HG02623 (cell line): ENCODE measurements at regions not wholly inside any gene's neighbourhood (a gene's known extent, or its start where the extent isn't known, plus 50 kb on each side); places are given as distances from the start of the nearest gene placed in this dataset.

ENCODE experiments used
- ATAC-seq: cut with Tn5 transposase; IDR thresholded peaks from one replicate; pipeline ENCODE4 v1.9.1; 2021; ENCODE audit warnings: moderate library complexity; ENCODE audit not compliant: unreplicated experiment

DNA sequence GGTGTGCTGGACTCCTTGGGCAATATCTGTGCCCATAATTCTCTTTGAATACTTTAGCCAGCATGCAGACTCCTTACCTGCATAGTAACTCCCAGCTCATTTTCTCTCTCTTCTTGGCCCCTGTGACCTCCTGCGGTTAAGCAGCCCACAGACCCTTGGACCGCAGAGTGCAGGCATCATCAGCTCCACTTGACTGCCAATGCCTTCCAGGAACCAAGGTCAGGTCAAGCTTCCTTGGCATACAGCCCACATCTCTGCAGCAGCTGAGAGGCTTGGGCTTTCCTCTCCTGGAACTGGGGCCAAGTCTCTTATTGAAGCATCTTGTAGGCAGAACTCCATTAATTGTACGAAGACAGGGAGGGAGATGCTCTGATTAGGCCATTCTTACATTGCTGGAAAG, 130.1 kb upstream of the PIEZO2 start:
- ATAC-seq, result no peak

GRCh38 chr18:11276678-11277077, 127.3 kb upstream of the PIEZO2 start:
- no peak for ATAC-seq

DNA sequence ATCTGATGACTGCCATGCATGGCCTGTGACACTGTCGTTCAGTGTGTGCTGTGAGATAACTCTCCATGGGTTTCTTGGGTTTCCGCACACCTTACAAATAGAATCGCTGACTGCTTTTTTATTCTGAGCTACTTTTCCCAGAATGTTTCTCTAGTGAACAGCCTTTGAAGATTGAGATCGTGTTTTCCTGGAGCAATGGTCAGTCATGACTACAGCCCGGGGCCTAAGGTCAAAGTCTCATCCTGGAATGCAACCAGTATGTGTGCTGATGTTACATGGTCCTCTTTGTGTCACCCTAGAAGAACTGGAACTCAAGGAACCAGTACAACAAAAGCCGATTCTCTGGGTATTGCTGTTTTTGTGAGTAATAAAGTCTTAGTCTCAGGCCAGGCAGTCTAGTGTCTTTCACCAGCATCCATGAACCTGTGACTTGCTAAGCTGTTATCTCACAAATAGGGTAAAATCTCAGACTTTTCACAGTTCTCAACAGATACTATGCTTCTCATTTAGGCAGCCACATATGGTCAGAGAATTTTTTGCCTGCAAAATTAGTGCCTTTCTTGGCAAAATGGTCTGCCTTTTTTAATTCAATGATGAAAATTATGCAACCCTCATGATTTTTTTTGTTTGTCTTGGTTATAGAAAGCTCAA, 124.9 kb upstream of the PIEZO2 start:
- ATAC-seq, result no peak

GRCh38 chr18:11272516-11272915, 123.1 kb upstream of the PIEZO2 start:
- no peak for ATAC-seq

DNA sequence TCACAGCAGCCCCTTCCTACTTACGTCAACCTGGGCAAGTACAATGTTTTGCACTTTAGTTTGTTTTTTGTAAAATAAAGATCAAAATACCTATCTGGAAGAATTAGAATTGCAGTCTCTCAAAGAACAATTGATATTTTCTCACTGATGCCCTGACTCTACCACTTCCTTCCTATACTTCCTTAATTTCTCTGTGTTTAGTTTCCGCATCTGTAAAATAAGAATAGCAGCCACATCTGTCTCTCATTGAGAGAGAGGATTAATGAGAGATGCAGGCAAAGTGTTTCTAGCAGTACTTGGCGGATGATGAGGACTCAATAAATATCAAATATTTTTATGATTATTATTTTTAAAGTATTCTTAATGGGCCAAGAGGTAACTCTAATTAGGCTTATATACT, 122.6 kb upstream of the PIEZO2 start:
- ATAC-seq, result no peak

- no peak for ATAC-seq
These were observed 119.9 kb upstream of the PIEZO2 start for GRCh38 chr18:11269257-11269656.

- ATAC-seq, result no peak
These were observed 119.4 kb upstream of the PIEZO2 start for GRCh38 chr18:11268741-11269233.

DNA sequence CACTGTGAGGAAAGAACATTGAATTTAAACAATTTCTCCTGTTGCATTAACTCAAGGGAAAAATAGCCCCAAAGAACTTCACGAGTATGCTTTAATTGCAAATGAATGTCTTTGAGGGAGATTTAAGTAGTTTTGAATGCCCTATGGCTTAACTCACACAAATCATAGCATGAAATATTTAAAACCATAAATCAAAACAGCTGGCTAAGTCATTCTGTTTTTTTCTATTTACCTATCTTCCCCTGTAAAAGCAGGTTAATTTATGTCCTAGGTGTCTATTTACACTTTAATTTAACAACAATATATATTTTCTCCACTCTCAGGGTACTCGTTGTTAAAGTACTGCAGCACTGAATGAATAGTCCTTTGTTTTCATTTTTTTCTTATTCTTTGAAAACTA, 118.8 kb upstream of the PIEZO2 start:
- no peak for ATAC-seq

DNA sequence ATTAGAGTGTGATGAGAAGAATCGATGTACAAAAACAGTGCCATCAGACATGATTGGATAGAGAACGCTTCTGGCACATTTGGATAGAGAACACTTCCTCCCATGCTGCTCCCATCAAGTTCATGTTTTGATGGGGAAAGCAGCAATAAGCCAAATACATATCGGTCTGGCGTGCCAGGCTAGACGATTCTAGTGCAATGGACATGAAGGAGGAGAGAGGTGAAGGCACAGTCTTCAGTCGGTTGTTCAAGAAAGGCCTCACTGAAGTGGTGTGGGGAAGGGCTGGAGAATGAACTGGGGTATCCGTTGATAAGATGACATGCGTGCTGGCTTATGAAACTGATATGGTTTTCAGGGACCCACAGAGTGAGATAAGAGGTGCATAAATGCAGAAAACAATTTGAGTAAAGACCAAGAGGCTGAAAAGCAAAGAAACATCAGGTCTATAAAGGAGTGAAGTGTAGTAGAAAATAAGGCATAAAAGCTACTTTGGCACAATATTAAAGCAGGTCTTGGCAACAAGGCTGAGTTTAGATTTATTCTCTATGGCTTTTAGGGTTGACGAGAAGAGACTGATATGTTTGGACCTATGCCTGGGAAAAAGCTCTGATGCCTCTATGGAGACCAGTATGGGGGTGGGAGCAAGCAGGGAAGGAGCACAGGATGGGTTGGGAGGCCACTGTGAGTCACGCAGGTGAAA, 117.6 kb upstream of the PIEZO2 start:
- no peak for ATAC-seq

DNA sequence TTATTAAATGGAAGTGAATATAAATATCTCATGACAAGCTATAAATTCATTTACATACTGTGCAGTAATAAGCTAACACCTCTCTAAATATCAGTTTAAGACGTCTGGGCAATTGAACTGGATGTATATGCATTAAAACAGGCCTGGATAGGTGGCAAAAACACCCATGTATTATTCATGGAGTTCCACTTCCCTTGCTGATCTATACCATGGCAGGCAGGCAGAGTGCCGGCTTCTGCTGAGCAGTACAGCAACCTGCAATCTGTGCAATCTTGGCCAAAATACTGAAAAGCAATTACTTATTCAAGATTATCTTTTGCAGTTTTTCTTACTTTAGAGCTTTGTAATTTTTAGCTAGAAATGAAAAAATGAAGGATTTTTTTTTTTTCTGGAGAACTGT, 112.1 kb upstream of the PIEZO2 start:
- no peak for ATAC-seq

DNA sequence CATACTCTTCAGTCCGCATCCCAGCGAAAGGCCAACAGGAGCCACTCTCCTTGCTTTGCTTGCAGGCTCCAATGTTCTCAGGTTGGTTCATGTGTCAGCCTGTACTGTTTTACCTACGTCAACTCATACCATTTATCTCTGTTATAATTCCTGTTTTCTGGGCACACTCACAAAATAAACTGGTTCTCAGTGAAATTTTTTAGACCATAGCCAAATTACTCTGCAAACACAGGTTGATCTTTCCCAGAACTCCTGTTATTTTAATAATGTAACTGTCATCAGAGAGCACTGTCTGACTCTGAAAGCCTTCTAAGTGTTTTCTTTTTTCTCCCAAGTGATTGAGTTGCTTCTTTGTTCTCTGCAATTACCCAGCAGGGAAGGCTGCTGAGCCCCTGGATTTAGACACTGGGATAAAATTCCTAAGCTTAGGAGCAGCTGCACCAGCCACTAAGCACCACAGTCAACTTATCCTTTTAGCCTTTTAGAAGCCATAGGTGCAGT, 111.6 kb upstream of the PIEZO2 start:
- ATAC-seq, result no peak

DNA sequence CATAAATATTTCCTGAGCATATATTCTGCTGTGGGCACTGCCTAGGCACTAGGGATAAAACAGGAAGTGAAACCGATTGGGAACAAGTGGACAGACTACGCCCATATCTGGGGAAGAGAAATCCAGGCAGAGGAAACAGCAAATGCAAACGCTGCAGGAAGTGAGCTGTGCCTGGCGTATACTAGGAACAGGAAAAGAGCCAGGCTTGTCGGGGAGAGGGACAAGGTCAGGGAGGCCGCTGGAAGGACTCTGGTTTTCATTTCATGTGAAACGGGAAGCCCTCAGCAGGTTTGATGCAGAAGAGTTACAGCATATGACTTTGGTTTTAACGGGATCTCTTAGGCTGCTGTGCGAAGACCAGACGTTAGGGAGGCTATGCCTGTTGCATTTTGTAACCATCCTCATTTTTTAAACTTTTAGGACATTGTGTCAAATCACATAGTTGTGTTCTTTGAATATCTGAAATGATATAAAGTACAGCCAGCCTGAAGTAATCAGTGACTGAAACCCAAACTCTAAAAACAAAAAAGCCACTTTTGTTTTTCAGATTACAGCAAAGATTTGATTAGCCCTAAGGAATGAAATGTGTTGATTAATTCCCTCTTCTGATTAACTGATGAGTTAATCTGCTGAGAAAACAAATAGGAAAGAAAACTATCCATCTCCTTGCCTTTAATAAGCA, 110.2 kb upstream of the PIEZO2 start:
- ATAC-seq, result no peak

DNA sequence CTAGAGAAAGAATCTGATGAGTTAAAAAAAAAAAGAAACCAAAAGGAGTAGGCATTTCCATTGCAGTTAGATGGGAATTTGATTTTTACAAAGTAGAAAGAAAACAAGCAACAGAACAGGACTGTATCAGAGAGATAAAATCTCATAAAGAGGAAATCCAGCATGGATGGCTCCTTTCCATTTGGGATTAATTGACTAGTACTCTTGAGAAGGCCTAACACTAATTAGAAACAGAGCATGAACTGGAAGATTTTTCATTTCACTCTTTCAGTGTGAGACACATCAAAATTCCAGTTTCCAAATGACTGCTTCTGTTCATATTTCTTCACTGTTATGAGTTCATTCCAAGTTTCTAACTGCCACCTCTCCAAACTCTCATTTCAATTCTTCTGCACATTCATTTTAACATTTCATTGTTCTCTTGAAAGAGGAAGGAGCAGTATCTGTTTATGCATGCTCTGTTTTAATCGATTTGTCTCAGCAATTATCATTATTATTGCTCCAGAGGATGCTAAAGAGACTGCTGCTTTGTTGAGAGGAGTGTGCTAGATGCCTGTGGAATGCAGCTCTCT, 108.8 kb upstream of the PIEZO2 start:
- no peak for ATAC-seq

DNA sequence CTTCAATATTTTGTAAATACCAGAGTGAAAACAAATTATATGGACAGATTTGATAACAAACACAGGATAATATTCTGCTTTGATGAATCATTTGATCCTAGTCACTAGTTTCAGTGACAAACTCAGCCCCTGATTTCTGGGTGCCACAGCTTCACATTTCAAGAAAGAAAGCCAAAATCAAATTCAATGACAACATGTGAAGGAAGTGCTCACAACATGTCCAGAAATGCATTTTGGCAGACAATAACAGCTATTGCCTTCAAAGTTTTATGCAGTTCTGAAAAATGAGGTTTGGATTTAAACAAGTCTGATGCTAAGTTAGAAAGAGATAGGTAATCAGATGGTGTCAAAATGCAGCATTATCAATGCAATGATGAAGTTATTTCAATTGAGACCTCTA, 106.9 kb upstream of the PIEZO2 start:
- ATAC-seq, result no peak

- no peak for ATAC-seq
These were observed 102.5 kb upstream of the PIEZO2 start for GRCh38 chr18:11251891-11252270.

DNA sequence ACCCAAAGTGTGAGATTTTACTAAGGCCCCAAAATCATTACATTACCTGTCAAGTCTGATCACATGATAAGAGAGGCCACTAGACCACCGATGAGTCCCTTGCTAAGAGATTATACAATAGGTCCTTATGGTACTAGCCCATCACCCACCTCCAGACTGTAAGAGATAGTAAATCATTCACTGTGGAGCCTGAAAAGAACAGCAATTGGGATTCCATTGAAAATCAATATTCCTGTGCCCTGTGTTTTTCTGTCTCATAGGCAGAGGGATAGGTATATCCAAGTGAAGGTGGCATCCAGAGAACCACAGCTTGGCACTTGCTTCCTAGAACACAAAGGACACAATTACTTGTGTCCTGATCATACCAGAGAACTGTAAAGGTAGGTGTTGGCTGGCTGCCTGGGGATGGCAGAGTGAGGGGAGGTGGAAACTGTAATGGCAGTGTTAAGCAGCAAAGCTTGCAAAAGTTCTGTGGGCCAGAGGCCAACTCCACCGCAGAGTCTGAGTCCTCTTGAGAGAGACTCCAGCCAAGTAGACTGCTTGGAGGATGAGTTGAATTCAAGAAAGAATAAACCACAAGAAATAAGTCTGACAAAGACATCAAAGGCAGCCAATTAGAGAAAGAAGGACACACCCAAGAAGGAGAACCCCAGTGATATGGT, 102.0 kb upstream of the PIEZO2 start:
- ATAC-seq, result no peak

GRCh38 chr18:11249391-11249790, 100.0 kb upstream of the PIEZO2 start:
- no peak for ATAC-seq

DNA sequence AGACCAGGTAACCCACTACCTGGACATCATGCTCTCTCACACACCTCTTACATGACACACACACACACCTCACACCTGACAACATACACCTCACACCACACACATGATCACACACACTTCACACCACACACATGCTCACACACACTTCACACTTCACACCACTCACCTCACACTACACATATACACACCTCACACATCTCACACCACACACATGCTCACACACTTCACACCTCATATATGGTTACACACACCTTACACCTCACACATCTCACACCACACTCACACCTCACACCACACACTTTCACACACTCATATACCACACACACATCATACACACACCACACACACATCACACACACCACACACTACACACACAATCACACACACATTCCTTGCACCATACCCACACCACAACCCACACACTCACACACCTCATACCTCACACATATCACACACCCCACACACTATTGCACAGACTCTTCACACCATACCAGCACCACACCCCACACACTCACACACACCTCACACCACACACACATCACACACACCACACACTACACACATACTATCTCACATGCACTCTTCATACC, 98.1 kb upstream of the PIEZO2 start:
- ATAC-seq, result no peak

DNA sequence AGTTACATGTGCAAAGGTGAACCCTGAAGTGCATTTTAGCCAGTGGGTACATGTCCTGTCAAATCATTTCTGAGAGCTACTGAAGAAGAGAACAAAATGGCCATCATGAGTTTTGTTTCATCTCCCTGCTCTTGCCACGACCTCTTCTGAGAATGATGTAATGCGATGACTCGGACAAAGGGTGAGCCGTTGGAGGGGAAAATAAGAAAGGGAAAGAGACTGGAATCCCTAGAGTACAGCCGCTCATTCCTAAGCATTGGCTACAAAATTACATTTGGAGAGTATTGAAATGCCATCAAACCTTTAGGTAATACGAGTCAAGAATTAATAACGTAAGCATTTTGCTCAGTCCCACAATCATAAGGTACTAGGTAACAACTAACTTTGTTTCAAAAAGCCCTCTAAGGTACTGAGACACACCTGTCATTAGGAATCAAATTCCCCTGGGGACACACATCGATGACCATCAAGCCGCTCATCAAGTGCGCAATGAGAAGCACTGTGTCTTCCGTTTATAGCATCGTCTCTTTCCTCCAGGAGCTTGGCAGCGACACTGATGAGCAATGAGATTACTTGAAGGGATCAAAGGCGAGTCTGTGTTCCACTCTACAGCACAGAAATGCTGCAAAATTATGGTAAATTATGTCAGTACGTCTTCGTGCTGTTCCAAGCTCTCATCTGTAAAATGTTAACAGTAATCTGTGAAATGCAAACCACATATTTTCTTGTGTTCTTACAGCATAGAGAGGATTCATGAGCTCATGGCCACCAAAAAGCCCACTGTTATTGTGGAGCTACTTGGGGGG, 97.3 kb upstream of the PIEZO2 start:
- no peak for ATAC-seq

DNA sequence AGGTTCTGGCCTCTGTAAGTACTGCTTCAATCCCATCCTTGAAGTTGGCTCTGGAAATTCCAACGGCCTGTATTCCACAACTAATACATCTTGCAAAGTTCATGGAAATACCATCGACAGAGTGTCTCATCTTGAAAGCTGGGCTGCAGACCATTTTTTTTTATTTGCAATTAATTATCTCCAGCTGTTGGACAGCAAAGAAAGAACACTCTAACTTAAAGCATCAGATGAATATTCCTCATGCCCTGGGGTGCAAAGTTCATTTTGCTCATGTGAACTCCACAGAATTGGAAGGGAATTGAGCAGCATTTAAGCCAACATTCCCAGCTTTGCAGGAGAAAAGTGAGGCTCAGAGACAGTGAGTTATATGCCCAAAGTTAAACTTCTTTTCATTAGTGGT, 96.5 kb upstream of the PIEZO2 start:
- ATAC-seq, result no peak
